Mesothelial cell of epicardium (in vitro differentiated cells): ENCODE measurements at regions not wholly inside any gene's neighbourhood (a gene's known extent, or its start where the extent isn't known, plus 50 kb on each side); places are given as distances from the start of the nearest gene placed in this dataset.
"Not testable (repeated sequence)": the region's sequence is repeated elsewhere in the genome, so short reads cannot be mapped to it uniquely, and the experiment has no call there.

Source experiments
- DNase-seq, 2 experiments: peaks; one replicate each; pipeline ENCODE4 v3.0.0; 2021; ENCODE audit warnings: low spot score in 2 of 2; ENCODE audit not compliant: unreplicated experiment in 2 of 2
- H3K27ac Mint-ChIP-seq: 2 replicates; pipeline ENCODE4 v1.8.0; 2021; ENCODE audit warnings: mixed read lengths
- H3K27me3 Mint-ChIP-seq: 2 replicates; pipeline ENCODE4 v1.8.0; 2021; ENCODE audit warnings: low read depth, mixed read lengths
- H3K36me3 Mint-ChIP-seq: 2 replicates; pipeline ENCODE4 v1.8.0; 2021; ENCODE audit warnings: mixed read lengths
- H3K4me1 Mint-ChIP-seq: 2 replicates; pipeline ENCODE4 v1.8.0; 2021; ENCODE audit warnings: mixed read lengths
- H3K4me3 Mint-ChIP-seq: 2 replicates; pipeline ENCODE4 v1.8.0; 2021; ENCODE audit warnings: mild to moderate bottlenecking, moderate library complexity, mixed read lengths
- H3K9me3 Mint-ChIP-seq: 2 replicates; pipeline ENCODE4 v1.8.0; 2021; ENCODE audit warnings: mixed read lengths
- TF ChIP-seq, protein P1 (sequence below): fragments of 200-600 bp; sonication (generic); IDR thresholded peaks from one replicate; pipeline ENCODE4 v1.5.0; 2021; ENCODE audit warnings: antibody characterized with exemption; ENCODE audit not compliant: unreplicated experiment

DNA sequence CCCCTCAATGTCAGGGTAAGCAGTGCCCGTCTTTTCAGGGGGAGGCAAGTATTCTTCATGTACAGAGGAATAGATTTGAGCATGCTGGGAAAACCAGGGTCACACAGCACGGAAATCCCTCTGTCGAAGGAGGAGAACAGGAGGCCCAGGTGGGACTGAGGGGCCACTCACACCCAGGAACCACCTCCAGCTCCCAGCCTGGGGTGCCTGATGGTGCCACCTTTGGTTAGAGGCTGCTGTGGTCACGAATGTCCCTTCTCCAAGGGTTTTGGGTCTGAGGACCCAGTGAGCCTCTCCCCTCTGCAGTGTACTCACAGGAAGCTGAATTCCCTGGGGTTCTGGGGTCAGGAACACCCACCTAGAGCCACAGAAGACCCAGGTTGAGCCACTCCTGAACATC is 197.3 kb downstream of the ANKRD30B start:
- Mint-ChIP-seq H3K4me3 (no peak overlapping the region), H3K36me3 (no peaks in the 10 kb centered on the region), H3K27ac (no peak overlapping the region), H3K9me3 (peaks cover 44% of the 10 kb centered on the region), H3K4me1 (no peaks in the 10 kb centered on the region), H3K27me3 (no peaks in the 10 kb centered on the region)
- DNase-seq = no peak
- TF ChIP-seq, protein P1, sequence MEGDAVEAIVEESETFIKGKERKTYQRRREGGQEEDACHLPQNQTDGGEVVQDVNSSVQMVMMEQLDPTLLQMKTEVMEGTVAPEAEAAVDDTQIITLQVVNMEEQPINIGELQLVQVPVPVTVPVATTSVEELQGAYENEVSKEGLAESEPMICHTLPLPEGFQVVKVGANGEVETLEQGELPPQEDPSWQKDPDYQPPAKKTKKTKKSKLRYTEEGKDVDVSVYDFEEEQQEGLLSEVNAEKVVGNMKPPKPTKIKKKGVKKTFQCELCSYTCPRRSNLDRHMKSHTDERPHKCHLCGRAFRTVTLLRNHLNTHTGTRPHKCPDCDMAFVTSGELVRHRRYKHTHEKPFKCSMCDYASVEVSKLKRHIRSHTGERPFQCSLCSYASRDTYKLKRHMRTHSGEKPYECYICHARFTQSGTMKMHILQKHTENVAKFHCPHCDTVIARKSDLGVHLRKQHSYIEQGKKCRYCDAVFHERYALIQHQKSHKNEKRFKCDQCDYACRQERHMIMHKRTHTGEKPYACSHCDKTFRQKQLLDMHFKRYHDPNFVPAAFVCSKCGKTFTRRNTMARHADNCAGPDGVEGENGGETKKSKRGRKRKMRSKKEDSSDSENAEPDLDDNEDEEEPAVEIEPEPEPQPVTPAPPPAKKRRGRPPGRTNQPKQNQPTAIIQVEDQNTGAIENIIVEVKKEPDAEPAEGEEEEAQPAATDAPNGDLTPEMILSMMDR = no peak

DNA sequence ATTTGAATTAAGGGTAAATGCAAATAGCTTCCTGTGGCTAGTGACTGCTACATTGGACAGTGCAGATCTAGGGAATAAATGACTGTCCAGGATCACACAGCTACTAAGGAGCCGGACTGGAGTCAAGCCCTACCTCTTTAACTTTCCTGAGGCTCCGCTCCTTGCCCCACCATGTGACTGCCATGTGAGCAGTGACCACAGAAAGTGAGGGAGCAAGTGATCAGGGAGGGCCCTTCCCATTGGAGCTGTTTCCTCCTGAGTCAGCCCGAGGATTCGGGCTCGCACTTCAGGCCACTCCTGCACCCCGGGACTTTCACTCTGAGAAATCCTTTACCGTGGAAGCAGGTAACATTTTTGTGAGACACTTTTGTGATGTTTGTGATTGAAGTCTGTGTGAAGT is 198.0 kb downstream of the ANKRD30B start:
- Mint-ChIP-seq H3K9me3 (peaks cover 47% of the 10 kb centered on the region), H3K36me3 (no peaks in the 10 kb centered on the region), H3K27ac (no peak overlapping the region), H3K4me3 (no peak overlapping the region), H3K27me3 (no peaks in the 10 kb centered on the region), H3K4me1 (no peaks in the 10 kb centered on the region)
- TF ChIP-seq, protein P1 = no peak
- no peak for DNase-seq

DNA sequence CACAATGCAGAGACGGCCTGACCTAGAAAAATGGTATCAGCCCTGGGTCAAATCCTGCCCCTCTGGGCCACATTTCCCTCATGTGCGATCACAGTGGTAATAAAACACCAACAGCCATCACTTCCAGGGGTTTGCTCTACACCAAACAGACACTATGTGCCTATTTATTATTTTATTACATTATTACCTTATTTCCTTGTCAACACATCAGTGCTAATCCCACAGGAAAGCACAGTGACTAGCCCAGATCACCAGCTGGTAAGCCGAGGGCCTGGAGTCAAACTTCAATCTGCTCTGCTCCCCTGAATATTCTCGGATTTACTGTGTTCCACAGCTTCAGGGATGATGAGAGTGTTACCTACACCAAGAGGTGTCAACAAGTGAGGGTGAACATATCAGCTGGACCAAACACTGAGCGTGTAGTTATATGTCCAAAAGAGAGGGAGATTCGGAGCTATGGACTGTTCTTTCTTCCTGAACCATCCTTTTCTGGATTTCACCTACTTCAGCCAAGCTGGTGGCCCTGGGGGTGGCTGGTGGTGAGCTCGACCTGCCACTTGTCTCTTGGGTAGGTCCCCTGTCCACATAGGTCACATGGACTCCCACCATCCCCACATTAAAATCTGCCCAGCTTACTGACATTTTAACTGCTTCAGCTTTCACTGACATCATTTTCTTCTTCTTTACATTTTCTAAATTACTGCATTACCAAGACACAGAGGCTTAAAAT is 198.9 kb downstream of the ANKRD30B start:
- peaks cover 54% of the 10 kb centered on the region for H3K9me3 Mint-ChIP-seq
- H3K4me3 Mint-ChIP-seq, DNase-seq, H3K36me3 Mint-ChIP-seq, H3K27ac Mint-ChIP-seq, H3K4me1 Mint-ChIP-seq, H3K27me3 Mint-ChIP-seq: not testable (repeated sequence)

DNA sequence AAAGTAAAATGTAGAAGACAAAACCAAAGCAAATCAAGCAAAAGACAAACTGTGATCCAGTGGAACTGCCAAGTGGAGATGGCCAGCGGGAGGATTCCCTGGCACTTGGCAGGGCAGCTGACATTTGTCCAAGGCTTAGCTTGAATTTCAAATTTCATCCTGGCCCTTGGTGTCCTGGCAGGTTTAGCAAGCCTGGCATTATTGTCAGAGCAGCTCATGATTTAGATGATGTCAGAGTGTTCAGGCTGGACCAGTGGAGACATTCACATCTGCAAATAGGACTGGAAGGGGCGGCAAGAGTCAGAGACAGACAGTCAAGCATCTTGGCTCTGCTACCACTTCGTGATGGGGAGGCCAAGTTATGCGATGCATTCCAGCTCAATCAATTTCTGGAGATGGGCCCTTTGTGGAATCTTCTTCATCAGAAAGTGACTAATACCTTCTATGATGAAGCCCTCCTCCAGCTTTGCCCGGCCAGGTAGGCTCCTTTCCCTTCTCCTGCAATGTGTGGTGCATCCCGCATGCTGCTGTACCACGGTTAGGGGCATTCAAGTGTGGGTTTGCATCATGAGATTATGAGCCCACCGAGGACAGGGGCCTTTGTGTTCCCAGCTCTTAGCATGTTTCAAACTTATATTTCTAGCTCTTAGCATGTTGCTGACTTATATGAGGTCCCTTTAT is 199.7 kb downstream of the ANKRD30B start:
- TF ChIP-seq, protein P1 = no peak
- Mint-ChIP-seq H3K9me3 (peaks cover 55% of the 10 kb centered on the region), H3K27me3 (no peaks in the 10 kb centered on the region), H3K27ac (no peak overlapping the region), H3K36me3 (no peaks in the 10 kb centered on the region), H3K4me3 (no peak overlapping the region), H3K4me1 (no peaks in the 10 kb centered on the region)
- no peak for DNase-seq

DNA sequence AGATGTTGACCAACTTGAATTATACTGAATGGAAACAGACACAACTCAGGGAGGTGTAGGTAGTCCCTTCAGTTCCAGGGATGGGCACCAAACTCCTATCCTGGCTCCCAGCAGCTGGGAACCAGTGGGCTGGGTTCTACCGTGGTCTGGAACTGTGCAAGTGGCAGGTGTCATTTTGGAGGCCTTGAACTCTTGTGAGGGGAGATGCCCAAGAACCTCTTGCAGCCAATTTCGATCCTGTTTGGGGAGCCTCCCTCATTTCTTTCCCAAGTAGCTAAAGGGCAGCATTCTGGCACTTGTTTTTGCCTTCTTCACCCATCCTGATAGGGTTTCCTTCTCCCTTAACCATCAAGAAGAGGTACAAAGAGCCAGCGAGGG is 200.2 kb downstream of the ANKRD30B start:
- H3K4me1 Mint-ChIP-seq = no peaks in the 10 kb centered on the region
- DNase-seq = no peak
- H3K27me3 Mint-ChIP-seq = no peaks in the 10 kb centered on the region
- TF ChIP-seq, protein P1 = no peak
- H3K27ac Mint-ChIP-seq = no peak overlapping the region
- no peak overlapping the region for H3K4me3 Mint-ChIP-seq
- H3K36me3 Mint-ChIP-seq = no peaks in the 10 kb centered on the region
- H3K9me3 Mint-ChIP-seq = peaks cover 59% of the 10 kb centered on the region

DNA sequence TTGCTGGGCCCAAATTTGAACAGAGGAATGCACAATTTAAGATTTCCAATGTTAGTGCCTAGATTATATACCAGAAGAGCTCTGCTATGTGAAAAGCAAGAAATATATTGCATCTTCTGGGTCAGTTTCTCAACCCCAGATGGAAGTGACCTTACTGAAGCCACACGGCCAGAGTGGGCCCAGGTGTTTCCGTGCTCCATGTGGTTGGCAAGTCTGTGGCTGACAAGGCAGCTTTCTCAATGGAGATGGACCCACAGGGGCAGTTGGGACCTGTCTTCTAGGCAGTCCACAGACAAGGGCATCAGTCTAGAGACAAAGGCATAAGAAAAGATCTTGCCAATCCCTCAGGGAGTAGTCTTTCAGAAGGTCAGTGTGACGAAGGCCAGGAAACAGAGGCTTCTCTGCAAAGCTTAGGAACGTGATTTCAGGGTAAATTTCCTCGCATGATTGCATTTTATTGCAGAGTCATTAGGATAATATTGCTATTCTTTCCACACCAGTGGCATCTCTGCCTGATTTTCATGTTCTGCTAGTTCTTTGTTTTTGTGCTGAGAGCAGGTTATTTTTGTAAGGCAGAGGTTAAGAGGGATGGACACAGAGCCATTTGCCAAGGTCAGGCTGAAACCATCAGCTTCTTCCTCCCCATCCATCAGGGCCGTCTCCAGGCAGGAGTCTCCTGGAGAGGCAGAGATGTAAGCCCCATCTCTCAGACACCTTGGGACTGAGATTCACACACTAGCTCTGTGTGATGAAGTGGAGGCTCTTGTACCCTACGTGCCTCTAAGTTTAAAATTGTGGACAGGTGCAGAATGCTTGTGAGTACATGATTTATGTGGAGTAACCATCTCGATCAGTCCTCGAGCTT is 202.1 kb downstream of the ANKRD30B start:
- Mint-ChIP-seq H3K4me3 (no peak overlapping the region), H3K9me3 (peaks cover 62% of the 10 kb centered on the region), H3K4me1 (no peaks in the 10 kb centered on the region), H3K36me3 (no peaks in the 10 kb centered on the region), H3K27ac (no peak overlapping the region), H3K27me3 (no peaks in the 10 kb centered on the region)
- DNase-seq = no peak
- TF ChIP-seq, protein P1 = no peak

DNA sequence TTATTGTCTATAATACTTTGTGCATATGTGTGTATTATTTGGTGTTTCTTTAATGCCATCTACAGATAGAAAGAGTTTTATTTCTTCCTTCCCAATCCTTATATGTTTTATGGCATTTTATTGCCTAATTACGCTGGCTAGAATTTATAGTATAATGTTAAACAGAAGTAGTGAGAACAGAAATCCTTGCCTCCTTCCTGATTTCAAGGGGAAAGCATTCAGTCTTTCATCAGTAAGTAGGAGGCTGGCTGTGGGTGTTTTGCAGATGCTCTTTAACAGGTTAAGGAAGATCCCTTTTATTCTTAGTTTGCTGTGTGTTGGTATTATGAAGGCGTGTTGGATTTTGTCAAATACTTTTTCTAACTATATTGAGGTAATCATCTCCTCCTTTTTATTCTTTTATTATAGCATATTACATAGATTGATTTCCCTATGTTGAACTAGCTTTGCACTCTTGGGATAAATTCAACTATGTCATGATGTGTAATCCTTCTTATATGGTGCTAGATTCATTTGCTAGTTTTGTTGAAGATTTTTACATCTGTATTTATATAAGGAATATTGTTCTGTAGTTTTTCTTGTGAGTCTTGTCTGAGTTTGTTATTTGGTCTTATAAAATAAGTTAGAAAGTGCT is 204.6 kb downstream of the ANKRD30B start:
- not testable (repeated sequence) for H3K27me3 Mint-ChIP-seq, DNase-seq, H3K4me3 Mint-ChIP-seq, H3K36me3 Mint-ChIP-seq, H3K4me1 Mint-ChIP-seq, H3K27ac Mint-ChIP-seq
- H3K9me3 Mint-ChIP-seq = peaks cover 71% of the 10 kb centered on the region
